ENCODE measurements at regions not wholly inside any gene's neighbourhood (a gene's known extent, or its start where the extent isn't known, plus 50 kb on each side); places are given as distances from the start of the nearest gene placed in this dataset.
A peak's percentile ranks its signal among the peaks of the same experiment; 100 is the strongest.

DNA sequence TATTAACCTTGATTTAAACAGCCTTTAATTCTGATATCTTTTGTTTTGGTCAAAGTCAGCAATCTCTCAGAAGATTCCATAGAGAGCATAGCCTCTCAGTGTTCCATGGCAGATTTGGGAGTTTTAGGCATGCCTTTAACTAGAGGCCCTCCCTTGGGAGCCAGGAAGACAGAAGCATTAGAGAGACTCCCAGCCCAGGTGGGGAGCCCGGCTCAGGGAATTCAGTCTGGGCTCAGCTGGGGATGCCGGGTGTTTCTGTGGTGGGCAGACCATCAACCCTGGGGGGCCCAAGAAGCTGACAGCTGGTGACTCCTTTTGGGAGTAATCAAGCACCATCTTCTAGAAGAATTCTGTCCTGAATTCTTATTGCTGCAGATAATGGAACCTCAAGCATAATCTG, 99.7 kb upstream of the CELF4 start:
- DNase-seq: no peak

GRCh38 chr18:37663446-37663845, 97.8 kb upstream of the CELF4 start:
- no peak for DNase-seq

- no peak for DNase-seq
Observed at GRCh38 chr18:37662546-37663339, 97.1 kb upstream of the CELF4 start.

DNA sequence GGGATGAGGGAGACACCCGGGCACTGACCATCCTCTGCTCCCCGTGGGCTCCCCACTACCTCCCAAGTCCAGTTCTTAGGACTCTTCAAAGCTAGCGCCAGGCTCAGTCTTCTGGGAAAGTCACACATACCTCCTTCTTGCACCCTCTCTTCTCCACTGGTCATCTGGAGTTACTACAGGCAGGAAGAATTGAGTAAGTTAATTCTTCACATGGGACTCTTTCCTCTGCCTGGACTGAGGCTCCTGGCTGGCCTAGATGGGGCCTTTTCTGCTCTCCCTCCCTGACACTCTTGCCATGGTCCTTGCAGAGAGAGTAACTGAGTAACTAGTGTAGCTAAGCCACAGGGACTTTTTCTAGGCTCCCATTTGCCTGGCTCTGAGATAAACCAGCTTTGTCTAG, 96.5 kb upstream of the CELF4 start:
- no peak for DNase-seq

DNA sequence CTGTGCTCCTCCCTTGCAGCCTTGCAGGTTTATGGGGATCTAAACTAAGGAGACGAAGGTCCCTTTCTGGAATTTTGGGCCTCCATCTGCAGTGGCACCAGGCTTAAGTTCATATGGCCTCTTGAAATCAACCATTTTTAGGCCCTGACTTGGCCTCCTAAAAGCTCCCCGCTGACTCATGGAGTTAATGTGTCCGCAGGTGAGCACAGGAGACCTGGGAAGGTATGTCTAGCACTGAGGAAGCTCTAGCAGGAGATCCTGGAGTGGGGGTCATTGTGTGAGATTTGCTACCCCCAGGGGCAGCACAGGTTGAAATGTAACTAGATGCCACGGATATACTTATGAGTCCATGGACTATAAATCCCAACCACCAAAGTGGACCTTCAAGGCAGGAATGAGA, 95.9 kb upstream of the CELF4 start:
- DNase-seq: no peak

- no peak for DNase-seq
Observed at GRCh38 chr18:37661061-37661460, 95.5 kb upstream of the CELF4 start.

GRCh38 chr18:37660658-37661057, 95.1 kb upstream of the CELF4 start:
- no peak for DNase-seq

- no peak for DNase-seq
Observed at GRCh38 chr18:37659906-37660305, 94.3 kb upstream of the CELF4 start.

DNA sequence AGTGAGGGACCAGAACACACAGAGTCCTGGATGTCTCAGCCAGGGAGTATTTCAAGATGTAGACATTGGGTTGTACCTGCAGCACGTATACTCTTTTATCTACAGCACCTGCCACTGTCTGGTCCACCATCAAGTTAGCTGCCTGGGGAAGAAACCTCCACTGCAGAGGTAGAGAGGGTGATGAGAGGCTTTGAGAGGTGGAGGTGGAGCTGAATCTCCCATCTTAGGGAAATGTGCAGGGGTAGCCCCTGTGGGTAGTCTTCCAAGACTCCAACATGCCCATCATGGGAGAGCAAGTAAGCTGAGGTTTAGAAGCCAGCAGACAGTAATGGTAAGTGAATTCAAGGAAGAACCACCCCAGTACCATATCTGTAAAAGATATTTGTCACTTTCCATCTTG, 93.3 kb upstream of the CELF4 start:
- DNase-seq: no peak

GRCh38 chr18:37657493-37657892, 91.9 kb upstream of the CELF4 start:
- DNase-seq: no peak

DNA sequence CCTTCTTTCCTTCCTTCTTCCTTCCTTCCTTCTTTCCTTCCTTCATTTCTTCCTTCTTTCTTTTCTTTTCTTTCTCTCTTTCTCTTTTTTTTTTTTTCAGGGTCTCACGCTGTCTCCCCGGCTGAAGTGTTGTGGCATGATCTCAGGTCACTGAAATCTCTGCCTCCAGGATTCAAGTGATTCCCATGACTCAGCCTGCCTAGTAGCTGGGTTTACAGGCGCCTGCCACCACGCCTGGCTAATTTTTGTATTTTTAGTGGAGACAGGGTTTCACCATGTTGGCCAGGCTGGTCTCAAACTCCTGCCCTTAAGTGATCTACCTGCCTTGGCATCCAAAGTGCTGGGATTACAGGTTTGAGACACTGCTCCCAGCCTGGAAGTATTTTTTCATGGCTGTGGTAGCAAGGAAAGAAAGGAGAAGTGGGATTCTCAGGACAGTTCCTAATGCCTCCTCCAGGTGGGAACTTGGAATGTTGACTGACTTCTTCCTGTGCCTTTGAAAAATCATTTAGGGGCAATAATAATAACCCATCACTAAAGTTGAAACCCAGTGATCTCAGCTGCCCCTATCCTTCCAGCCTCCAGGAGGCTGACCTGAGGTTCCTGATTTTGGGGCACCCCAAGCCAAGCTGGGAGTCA, 89.3 kb upstream of the CELF4 start:
- no peak for DNase-seq

DNA sequence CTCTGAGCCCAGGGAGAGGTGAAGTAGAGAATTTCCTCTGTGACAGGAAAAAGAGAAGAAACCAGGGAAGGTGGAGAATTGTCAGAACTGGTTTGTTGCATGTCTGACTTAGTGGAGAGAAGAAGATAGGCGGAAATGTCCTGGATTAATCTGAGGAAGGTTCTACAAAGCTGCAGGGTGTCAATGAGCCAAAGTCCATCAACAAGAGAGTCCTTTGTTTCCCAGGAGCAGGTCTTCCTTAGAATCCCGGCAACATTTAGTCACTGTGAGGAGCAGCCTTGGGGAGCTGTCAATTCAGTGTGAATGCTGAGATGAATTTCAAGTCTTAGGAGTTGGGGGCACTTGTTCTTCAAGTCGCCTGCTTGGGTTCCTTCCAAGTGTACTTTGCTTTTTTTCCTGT, 88.4 kb upstream of the CELF4 start:
- DNase-seq: no peak

DNA sequence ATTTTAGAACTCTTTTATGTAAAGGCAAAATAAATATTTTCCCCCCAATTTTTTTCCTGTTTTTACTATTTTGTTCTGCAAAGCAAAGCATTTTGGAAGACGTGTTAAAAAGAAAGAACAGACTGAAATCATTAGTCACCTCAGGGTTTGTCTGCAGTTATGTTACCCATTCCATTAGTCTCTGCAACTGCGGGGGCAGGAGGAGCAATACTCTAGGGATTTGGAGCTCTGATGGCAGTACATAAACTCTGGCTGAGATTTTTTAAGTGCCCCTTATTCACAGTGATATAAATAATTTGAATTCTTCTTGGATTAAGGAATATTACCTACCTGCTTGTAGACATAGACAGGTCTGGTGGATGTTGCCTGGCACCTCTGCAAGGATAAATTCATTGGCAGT, 88.0 kb upstream of the CELF4 start:
- no peak for DNase-seq

DNA sequence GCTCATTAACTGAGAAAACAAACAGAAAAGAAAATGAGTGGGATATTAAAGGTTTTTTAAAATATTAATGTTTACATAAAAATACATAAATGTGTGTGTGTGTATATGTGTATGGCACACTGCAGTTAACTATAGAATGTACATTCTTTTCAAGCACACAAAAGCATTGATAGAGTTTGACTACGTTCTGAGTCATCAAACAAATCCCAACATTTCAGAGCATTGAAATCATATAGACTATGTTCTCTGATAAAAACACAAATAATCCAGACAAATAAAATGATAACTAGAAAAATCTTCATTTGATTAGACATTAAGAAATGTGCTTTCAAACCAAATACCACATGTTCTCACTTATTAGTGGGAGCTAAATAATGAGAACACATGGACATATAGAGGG, 84.3 kb upstream of the CELF4 start:
- DNase-seq: no peak

DNA sequence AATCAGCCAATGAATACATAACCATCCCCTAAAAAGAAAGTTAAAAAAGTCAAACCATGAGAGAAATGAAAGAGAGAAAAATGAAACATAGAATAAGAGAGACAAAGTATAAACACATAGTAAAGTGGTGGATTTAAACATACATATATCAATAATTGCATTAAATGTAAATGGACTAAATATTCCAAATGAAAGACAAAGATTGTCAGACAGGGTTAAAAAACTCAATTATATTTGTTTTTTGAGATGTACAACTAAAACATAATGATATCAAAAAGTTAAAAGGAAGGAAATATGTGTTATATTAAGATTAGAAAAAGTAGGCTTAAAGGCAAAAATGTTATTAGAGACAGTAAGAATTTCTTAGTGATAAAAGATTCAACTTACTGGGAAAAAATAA, 83.8 kb upstream of the CELF4 start:
- no peak for DNase-seq

DNA sequence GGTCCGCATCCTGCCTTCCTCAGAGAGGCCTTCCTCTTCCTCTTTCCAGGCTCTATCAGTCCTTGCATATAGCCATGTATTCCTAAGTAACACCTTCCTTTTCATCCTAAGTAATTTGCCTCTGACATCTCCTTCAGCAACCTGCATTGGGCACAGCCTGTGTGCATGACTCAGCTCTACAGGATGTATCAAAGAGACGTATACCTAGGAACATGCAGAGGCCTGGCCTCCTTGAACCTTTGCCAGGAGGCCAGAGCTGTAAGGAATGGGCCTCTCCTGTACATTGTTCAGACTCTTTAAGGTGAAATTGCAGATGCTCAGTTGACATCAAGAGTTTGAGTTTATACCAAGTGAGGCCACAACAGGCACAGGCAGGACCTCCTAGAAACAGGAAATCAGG, 76.0 kb upstream of the CELF4 start:
- no peak for DNase-seq

- DNase-seq: no peak
Observed at GRCh38 chr18:37640504-37640903, 74.9 kb upstream of the CELF4 start.

- DNase-seq: no peak
Observed at GRCh38 chr18:37639846-37640245, 74.2 kb upstream of the CELF4 start.

- no peak for DNase-seq
Observed at GRCh38 chr18:37637478-37637850, 71.9 kb upstream of the CELF4 start.

DNA sequence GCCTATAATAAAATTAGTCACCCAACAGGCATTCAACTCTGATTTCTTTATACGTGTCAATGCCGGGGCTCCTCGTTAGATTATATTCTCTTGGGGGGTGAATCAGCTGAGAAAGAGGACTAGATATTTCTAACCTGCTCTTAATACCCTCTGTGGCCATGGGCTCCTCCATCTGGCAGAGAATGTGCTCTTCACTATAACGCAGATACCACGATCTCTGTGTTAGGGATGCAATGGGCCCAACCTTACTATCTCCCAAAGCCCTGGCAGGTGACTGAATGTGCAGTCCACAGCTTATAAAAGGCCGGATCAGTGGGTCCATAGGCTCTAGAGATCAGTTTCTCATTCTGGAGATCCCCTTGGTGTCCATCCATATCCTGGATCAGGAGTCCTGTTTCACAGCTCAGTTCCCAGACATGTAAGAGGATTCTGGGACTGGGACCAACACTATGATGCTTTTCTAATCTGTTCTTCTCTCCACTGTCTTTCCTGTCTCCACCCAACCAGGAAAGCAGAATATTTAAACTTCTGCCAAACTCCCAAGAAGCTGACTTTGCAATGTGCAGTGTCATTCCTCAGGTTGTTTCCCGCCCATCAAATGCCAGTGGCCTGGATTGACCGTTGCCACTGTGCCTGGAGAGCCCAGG, 71.4 kb upstream of the CELF4 start:
- DNase-seq: no peak

DNA sequence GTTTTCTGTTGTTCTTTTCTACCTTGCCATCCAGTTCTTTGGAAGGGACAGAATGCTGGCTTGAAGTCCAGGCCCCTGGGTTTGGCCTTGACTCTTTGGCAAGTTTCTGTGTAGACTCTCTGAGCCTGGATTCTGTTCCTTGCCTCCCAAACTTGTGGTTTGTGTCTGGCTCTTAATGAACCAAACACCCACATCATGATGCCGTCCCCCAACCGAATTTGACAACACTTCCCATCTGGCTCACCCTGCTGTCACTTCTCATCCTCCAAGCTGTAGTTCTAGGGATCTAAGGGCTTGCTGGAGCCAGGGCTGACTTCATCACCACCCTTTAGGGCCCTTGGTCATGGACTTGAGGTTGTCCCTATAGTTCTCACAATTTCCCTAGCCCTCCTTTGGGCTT, 68.9 kb upstream of the CELF4 start:
- peak; percentile 23 for DNase-seq

- DNase-seq: no peak
Observed at GRCh38 chr18:37631422-37631821, 65.8 kb upstream of the CELF4 start.

DNA sequence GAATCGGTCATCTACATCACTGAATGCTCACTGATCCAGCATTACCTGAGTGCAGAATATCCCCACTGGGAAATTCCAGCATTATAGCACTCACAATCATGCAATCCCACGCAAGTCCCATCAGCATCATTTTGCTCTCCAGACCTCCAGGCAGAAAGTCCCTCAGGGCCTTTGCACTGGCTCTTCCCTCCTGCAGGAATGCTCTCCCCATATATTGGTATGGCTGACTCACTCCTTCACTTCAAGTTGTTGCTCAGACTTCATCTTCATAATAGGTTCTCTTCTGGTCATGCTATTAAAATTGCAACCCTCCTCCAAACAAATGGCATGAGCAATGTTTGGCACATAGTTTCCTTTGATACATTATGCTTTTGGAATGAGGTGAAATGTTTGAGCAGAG, 64.7 kb upstream of the CELF4 start:
- no peak for DNase-seq

- DNase-seq: no peak
Observed at GRCh38 chr18:37628470-37629220, 63.0 kb upstream of the CELF4 start.

Measured in NCI-H1694 (cell line).